Fibroblast of lung (primary cell): ENCODE measurements at regions not wholly inside any gene's neighbourhood (a gene's known extent, or its start where the extent isn't known, plus 50 kb on each side); places are given as distances from the start of the nearest gene placed in this dataset.

Source experiments
- EZH2 ChIP-seq: IDR thresholded peaks from 2 replicates; pipeline ENCODE4 v1.5.1; 2012; ENCODE audit warnings: low read length, control low read depth, mild to moderate bottlenecking; ENCODE audit errors: missing control alignments
- TF ChIP-seq, protein P1 (sequence below), 2 donors: IDR thresholded peaks in 1 of 2; conservative IDR thresholded peaks in 1 of 2; 1 replicate in 1 of 2; 2 replicates in 1 of 2; pipeline ENCODE4 v1.5.1; 2011 to 2012; ENCODE audit warnings: low read length in 2 of 2, control low read depth in 1 of 2, inconsistent platforms in 1 of 2, low read depth in 1 of 2, mild to moderate bottlenecking in 1 of 2

DNA sequence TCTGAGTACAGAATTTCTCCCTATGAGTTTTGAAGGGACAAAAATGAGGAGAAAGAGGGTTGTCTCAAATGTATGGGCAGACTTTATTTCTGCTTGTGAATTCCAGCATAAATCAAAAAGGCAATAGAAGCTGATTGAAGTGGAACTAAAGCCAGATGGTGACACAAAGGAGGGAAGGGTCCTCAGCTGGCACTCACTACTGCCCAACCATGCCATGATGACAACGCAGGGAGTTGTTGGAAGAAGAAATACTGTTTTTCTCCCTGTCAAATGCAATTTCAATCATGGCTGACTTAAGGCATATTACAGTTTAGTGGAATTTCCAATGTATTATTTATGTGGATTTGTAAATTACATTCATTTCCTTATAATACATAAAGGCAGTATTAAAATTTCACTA lies 805.8 kb downstream of the ADGRL2 start:
- TF ChIP-seq EZH2 = no peak
- TF ChIP-seq, protein P1, sequence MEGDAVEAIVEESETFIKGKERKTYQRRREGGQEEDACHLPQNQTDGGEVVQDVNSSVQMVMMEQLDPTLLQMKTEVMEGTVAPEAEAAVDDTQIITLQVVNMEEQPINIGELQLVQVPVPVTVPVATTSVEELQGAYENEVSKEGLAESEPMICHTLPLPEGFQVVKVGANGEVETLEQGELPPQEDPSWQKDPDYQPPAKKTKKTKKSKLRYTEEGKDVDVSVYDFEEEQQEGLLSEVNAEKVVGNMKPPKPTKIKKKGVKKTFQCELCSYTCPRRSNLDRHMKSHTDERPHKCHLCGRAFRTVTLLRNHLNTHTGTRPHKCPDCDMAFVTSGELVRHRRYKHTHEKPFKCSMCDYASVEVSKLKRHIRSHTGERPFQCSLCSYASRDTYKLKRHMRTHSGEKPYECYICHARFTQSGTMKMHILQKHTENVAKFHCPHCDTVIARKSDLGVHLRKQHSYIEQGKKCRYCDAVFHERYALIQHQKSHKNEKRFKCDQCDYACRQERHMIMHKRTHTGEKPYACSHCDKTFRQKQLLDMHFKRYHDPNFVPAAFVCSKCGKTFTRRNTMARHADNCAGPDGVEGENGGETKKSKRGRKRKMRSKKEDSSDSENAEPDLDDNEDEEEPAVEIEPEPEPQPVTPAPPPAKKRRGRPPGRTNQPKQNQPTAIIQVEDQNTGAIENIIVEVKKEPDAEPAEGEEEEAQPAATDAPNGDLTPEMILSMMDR (conservative IDR thresholded peaks at IDR 0.05 in 1 of 2, IDR thresholded peaks at IDR 0.05 in 1 of 2; ENCODE audit: low read depth in 1 of 2, low read length in 2 of 2) = no peak
